ENCODE measurements at regions not wholly inside any gene's neighbourhood (a gene's known extent, or its start where the extent isn't known, plus 50 kb on each side); places are given as distances from the start of the nearest gene placed in this dataset.

- Histone ChIP-seq H3K9me2 (replicated peaks; ENCODE audit: control insufficient read depth, low read length) (no peaks in the 10 kb centered on the region), H3K4me1 (ENCODE audit: control insufficient read depth, low read length) (no peaks in the 10 kb centered on the region), H3K36me3 (ENCODE audit: control insufficient read depth, low read length) (no peaks in the 10 kb centered on the region), H3K79me2 (ENCODE audit: control insufficient read depth, low read length) (no peaks in the 10 kb centered on the region), H4K20me1 (ENCODE audit: control insufficient read depth, insufficient read depth, low read depth, low read length) (no peaks in the 10 kb centered on the region), H3K27me3 (ENCODE audit: control insufficient read depth, low read length) (no peaks in the 10 kb centered on the region), H3K4me2 (ENCODE audit: low read length) (no peak overlapping the region), H3F3A (ENCODE audit: control insufficient read depth, insufficient read depth) (no peaks in the 10 kb centered on the region), H3K27ac (ENCODE audit: low read depth, low read length) (no peak overlapping the region), H3K4me3 (ENCODE audit: low read length) (no peak overlapping the region), H3K9me3 (ENCODE audit: control insufficient read depth, insufficient read depth, low read length) (no peaks in the 10 kb centered on the region)
- no peak for TF ChIP-seq CTCF (IDR thresholded peaks at IDR 0.05; ENCODE audit: low read depth, low read length, poor library complexity, severe bottlenecking)
- TF ChIP-seq EZH2phosphoT487 (IDR thresholded peaks at IDR 0.05; ENCODE audit: borderline replicate concordance, low read length) = no peak
Observed at GRCh38 chr11:112761911-112762706, 199.1 kb upstream of the NCAM1 start.

GRCh38 chr11:112762707-112763090 lies 198.5 kb upstream of the NCAM1 start:
- Histone ChIP-seq H4K20me1 (ENCODE audit: control insufficient read depth, insufficient read depth, low read depth, low read length) (no peaks in the 10 kb centered on the region), H3K36me3 (ENCODE audit: control insufficient read depth, low read length) (no peaks in the 10 kb centered on the region), H3K27ac (ENCODE audit: low read depth, low read length) (no peak overlapping the region), H3F3A (ENCODE audit: control insufficient read depth, insufficient read depth) (no peaks in the 10 kb centered on the region), H3K9me3 (ENCODE audit: control insufficient read depth, insufficient read depth, low read length) (no peaks in the 10 kb centered on the region), H3K4me2 (ENCODE audit: low read length) (no peak overlapping the region), H3K4me3 (ENCODE audit: low read length) (no peak overlapping the region), H3K79me2 (ENCODE audit: control insufficient read depth, low read length) (no peaks in the 10 kb centered on the region), H3K9me2 (replicated peaks; ENCODE audit: control insufficient read depth, low read length) (no peaks in the 10 kb centered on the region), H3K4me1 (ENCODE audit: control insufficient read depth, low read length) (no peaks in the 10 kb centered on the region), H3K27me3 (ENCODE audit: control insufficient read depth, low read length) (no peaks in the 10 kb centered on the region)
- TF ChIP-seq EZH2phosphoT487 (IDR thresholded peaks at IDR 0.05; ENCODE audit: borderline replicate concordance, low read length) (no peak), CTCF (IDR thresholded peaks at IDR 0.05; ENCODE audit: low read depth, low read length, poor library complexity, severe bottlenecking) (no peak)

GRCh38 chr11:112765337-112765736 lies 195.9 kb upstream of the NCAM1 start:
- no peaks in the 10 kb centered on the region for H3K27me3 ChIP-seq (ENCODE audit: control insufficient read depth, low read length)
- no peak for TF ChIP-seq CTCF (IDR thresholded peaks at IDR 0.05; ENCODE audit: low read depth, low read length, poor library complexity, severe bottlenecking)
- no peak for TF ChIP-seq EZH2phosphoT487 (IDR thresholded peaks at IDR 0.05; ENCODE audit: borderline replicate concordance, low read length)
- H3K36me3 ChIP-seq (ENCODE audit: control insufficient read depth, low read length) = no peaks in the 10 kb centered on the region
- H4K20me1 ChIP-seq (ENCODE audit: control insufficient read depth, insufficient read depth, low read depth, low read length) = no peaks in the 10 kb centered on the region
- no peak overlapping the region for H3K4me3 ChIP-seq (ENCODE audit: low read length)
- H3K27ac ChIP-seq (ENCODE audit: low read depth, low read length) = no peak overlapping the region
- H3K9me2 ChIP-seq (replicated peaks; ENCODE audit: control insufficient read depth, low read length) = no peaks in the 10 kb centered on the region
- no peaks in the 10 kb centered on the region for H3F3A ChIP-seq (ENCODE audit: control insufficient read depth, insufficient read depth)
- H3K4me1 ChIP-seq (ENCODE audit: control insufficient read depth, low read length) = no peaks in the 10 kb centered on the region
- H3K9me3 ChIP-seq (ENCODE audit: control insufficient read depth, insufficient read depth, low read length) = no peaks in the 10 kb centered on the region
- H3K79me2 ChIP-seq (ENCODE audit: control insufficient read depth, low read length) = no peaks in the 10 kb centered on the region
- no peak overlapping the region for H3K4me2 ChIP-seq (ENCODE audit: low read length)

Measured in DOHH2 (cell line).